GM18519 (cell line): ENCODE measurements at regions not wholly inside any gene's neighbourhood (a gene's known extent, or its start where the extent isn't known, plus 50 kb on each side); places are given as distances from the start of the nearest gene placed in this dataset.

ENCODE experiments used
- ATAC-seq: cut with Tn5 transposase; IDR thresholded peaks from one replicate; pipeline ENCODE4 v1.9.1; 2021; ENCODE audit warnings: mild to moderate bottlenecking, moderate library complexity; ENCODE audit not compliant: unreplicated experiment, low FRiP score

GRCh38 chr5:82777106-82777505 is 300.1 kb downstream of the TMEM167A start:
- no peak for ATAC-seq

- ATAC-seq = no peak
Measured at GRCh38 chr5:82772281-82772680, 304.9 kb downstream of the TMEM167A start.

- no peak for ATAC-seq
Measured at GRCh38 chr5:82766206-82766605, 311.0 kb downstream of the TMEM167A start.

GRCh38 chr5:82765765-82766164 is 311.4 kb downstream of the TMEM167A start:
- no peak for ATAC-seq

- no peak for ATAC-seq
Measured at GRCh38 chr5:82760856-82761255, 316.3 kb downstream of the TMEM167A start.

- no peak for ATAC-seq
Measured at GRCh38 chr5:82758881-82759280, 318.3 kb downstream of the TMEM167A start.

GRCh38 chr5:82754759-82755158 is 322.4 kb downstream of the TMEM167A start:
- peak; percentile 82 for ATAC-seq

- no peak for ATAC-seq
Measured at GRCh38 chr5:82754036-82754746, 323.0 kb downstream of the TMEM167A start.

GRCh38 chr5:82753374-82753773 is 323.8 kb downstream of the TMEM167A start:
- ATAC-seq = no peak

- ATAC-seq = no peak
Measured at GRCh38 chr5:82749461-82749820, 327.8 kb downstream of the TMEM167A start.

- no peak for ATAC-seq
Measured at GRCh38 chr5:82748688-82749460, 328.3 kb downstream of the TMEM167A start.

- ATAC-seq = no peak
Measured at GRCh38 chr5:82747986-82748385, 329.2 kb downstream of the TMEM167A start.

GRCh38 chr5:82745016-82745415 is 332.2 kb downstream of the TMEM167A start:
- ATAC-seq = no peak

- no peak for ATAC-seq
Measured at GRCh38 chr5:82738681-82739269, 338.4 kb downstream of the TMEM167A start.

- ATAC-seq = no peak
Measured at GRCh38 chr5:82735160-82735789, 341.9 kb downstream of the TMEM167A start.

- ATAC-seq = no peak
Measured at GRCh38 chr5:82734347-82734746, 342.8 kb downstream of the TMEM167A start.

GRCh38 chr5:82730913-82731312 is 346.3 kb downstream of the TMEM167A start:
- ATAC-seq = no peak

- no peak for ATAC-seq
Measured at GRCh38 chr5:82728926-82729702, 348.1 kb downstream of the TMEM167A start.

GRCh38 chr5:82723168-82723567 is 354.0 kb downstream of the TMEM167A start:
- no peak for ATAC-seq

- no peak for ATAC-seq
Measured at GRCh38 chr5:82721087-82721410, 356.1 kb downstream of the TMEM167A start.
